T-cell (primary cell): ENCODE measurements at regions not wholly inside any gene's neighbourhood (a gene's known extent, or its start where the extent isn't known, plus 50 kb on each side); places are given as distances from the start of the nearest gene placed in this dataset.

Experiments
- ATAC-seq, 4 experiments: fragments of 200-7000 bp in 3 of 4; fragments of 150-1000 bp in 1 of 4; cut with Tn5 transposase; replicated peaks in 1 of 4; 1 replicate in 3 of 4; 2 replicates in 1 of 4; pipeline ENCODE4 v1.10.0; 2021; ENCODE audit warnings: moderate library complexity in 3 of 4, mild to moderate bottlenecking in 2 of 4, moderate number of reproducible peaks in 1 of 4
- CTCF ChIA-PET, 2 donors: fragments of 300-600 bp; sonication (Branson Sonifier 250); formaldehyde crosslinking; loops; one replicate each; lab custom pipeline; 2022; ENCODE audit warnings: antibody characterized with exemption in 2 of 2; lab: Charles Lee
- POLR2A ChIA-PET, 2 donors: fragments of 300-600 bp; sonication (Branson Sonifier 250); formaldehyde crosslinking; loops; one replicate each; lab custom pipeline; 2022; ENCODE audit warnings: antibody characterized with exemption in 2 of 2; lab: Charles Lee
- DNase-seq, 35 experiments: peaks; one replicate each; pipeline versions ENCODE4 v3.0.0 to v3.0.0-alpha.2; 2013 to 2023
- H3K27ac ChIP-seq: one replicate; pipeline ENCODE4 v1.5.1; 2013; ENCODE audit warnings: low read length
- H3K27me3 ChIP-seq, 2 experiments: replicated peaks in 1 of 2; 1 replicate in 1 of 2; 2 replicates in 1 of 2; pipeline versions ENCODE4 v1.6.1 to v1.7.0; 2013; ENCODE audit warnings: low read length in 1 of 2, mixed read lengths in 1 of 2; ENCODE audit not compliant: control insufficient read depth in 2 of 2, insufficient read depth in 2 of 2; ENCODE audit errors: extremely low read depth in 1 of 2
- H3K36me3 ChIP-seq, 2 donors: 1 replicate in 1 of 2; 2 replicates in 1 of 2; pipeline versions ENCODE4 v1.6.1 to v1.7.0; 2013; ENCODE audit warnings: low read length in 1 of 2; ENCODE audit not compliant: control insufficient read depth in 2 of 2, insufficient read depth in 1 of 2; ENCODE audit errors: extremely low read depth in 1 of 2
- H3K4me1 ChIP-seq, 2 experiments: 1 replicate in 1 of 2; 2 replicates in 1 of 2; pipeline versions ENCODE4 v1.6.1 to v1.7.0; 2013; ENCODE audit warnings: low read length in 2 of 2, mixed read lengths in 1 of 2; ENCODE audit not compliant: insufficient read depth in 2 of 2, control insufficient read depth in 1 of 2; ENCODE audit errors: extremely low read depth in 1 of 2
- H3K4me3 ChIP-seq, 2 donors: 1 replicate in 1 of 2; 2 replicates in 1 of 2; pipeline versions ENCODE4 v1.5.1 to v1.7.0; 2013; ENCODE audit warnings: mild to moderate bottlenecking in 2 of 2, low read length in 1 of 2, moderate library complexity in 1 of 2; ENCODE audit not compliant: control insufficient read depth in 1 of 2; ENCODE audit errors: extremely low read depth in 1 of 2
- H3K9me3 ChIP-seq: 2 replicates; pipeline ENCODE4 v1.7.0; 2013
- H3K27ac Mint-ChIP-seq, 2 donors: one replicate each; pipeline ENCODE4 v1.8.0; 2020 to 2021; ENCODE audit warnings: mild to moderate bottlenecking in 2 of 2, mixed read lengths in 2 of 2
- H3K27me3 Mint-ChIP-seq, 2 donors: one replicate each; pipeline ENCODE4 v1.8.0; 2021 to 2022; ENCODE audit warnings: mixed read lengths in 2 of 2
- H3K36me3 Mint-ChIP-seq: one replicate; pipeline ENCODE4 v1.8.0; 2021; ENCODE audit warnings: mixed read lengths
- H3K4me1 Mint-ChIP-seq, 3 donors: one replicate each; pipeline ENCODE4 v1.8.0; 2020 to 2022; ENCODE audit warnings: mixed read lengths in 3 of 3, mild to moderate bottlenecking in 1 of 3
- H3K4me3 Mint-ChIP-seq, 3 donors: one replicate each; pipeline ENCODE4 v1.8.0; 2020 to 2022; ENCODE audit warnings: mild to moderate bottlenecking in 3 of 3, mixed read lengths in 3 of 3, moderate library complexity in 3 of 3
- H3K9me3 Mint-ChIP-seq, 3 donors: one replicate each; pipeline ENCODE4 v1.8.0; 2020 to 2022; ENCODE audit warnings: mixed read lengths in 3 of 3
- WGBS: methylation state at CpG from one replicate; pipeline ENCODE4 v1.1.5; 2013; ENCODE audit warnings: missing lambda C conversion rate; ENCODE audit not compliant: insufficient coverage; 5-methylcytosine and 5-hydroxymethylcytosine counted together

DNA sequence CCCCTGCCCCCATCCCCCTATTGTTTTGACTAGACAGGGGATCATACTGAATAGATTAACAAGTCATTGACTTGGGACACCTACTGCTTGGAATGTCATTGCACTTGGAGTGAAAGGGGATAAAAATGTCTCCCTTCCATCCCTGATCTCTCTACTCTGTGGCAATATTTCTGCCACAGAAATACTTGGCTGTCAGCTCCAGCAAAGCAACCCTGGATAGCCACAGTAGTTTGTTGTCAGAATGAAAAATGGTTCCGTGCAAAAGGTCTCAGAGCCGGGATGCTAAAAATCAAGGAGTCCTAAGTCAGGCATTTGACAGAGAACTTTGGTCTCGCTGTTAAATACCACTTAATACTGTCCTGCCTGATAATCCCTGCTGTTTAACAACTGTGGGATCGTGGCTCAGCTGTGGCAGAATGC, 722.0 kb upstream of the SOX9 start:
- H3K9me3 Mint-ChIP-seq, result peaks cover 0 to 17% (median 6%) of the 10 kb centered on the region in 3 donors
- 51% methylated on average over 4 of the region's 4 CpGs for WGBS
- no peak for ATAC-seq
- H3K36me3 Mint-ChIP-seq, result no peaks in the 10 kb centered on the region
- Histone ChIP-seq H3K27ac (no peak overlapping the region), H3K4me3 (no peak overlapping the region), H3K4me1 (no peaks in the 10 kb centered on the region), H3K9me3 (no peaks in the 10 kb centered on the region), H3K36me3 (no peaks in the 10 kb centered on the region), H3K27me3 (no peaks in the 10 kb centered on the region)
- H3K27me3 Mint-ChIP-seq, result no peaks in the 10 kb centered on the region
- DNase-seq, result no peak
- H3K27ac Mint-ChIP-seq, result no peak overlapping the region
- CTCF ChIA-PET, result no interaction called here
- H3K4me3 Mint-ChIP-seq, result no peak overlapping the region
- H3K4me1 Mint-ChIP-seq, result no peaks in the 10 kb centered on the region
- POLR2A ChIA-PET, result no interaction called here

DNA sequence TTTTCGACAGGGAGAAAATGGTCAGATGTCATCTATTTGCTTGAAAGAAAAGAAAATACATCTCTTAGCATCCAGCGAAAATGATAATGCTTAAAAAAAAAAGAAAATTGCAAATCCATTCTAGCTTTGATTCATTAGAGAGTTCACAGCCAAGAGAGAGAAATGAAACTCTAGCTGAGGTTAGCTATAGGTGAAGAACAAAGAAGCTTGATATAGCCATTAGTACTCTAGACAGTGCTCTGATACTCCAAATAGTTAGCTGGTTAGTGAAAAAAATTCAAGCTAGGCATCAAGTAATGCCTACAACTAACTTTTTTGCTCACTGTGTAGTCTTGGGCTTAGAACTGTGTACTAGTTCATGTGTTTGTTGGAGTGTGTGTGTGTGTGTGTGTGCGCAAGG, 721.6 kb upstream of the SOX9 start:
- Mint-ChIP-seq H3K9me3 (peaks cover 0 to 21% (median 6%) of the 10 kb centered on the region in 3 donors), H3K4me1 (no peaks in the 10 kb centered on the region), H3K27ac (no peak overlapping the region), H3K36me3 (no peaks in the 10 kb centered on the region), H3K4me3 (no peak overlapping the region), H3K27me3 (no peaks in the 10 kb centered on the region)
- Histone ChIP-seq H3K36me3 (no peaks in the 10 kb centered on the region), H3K9me3 (no peaks in the 10 kb centered on the region), H3K4me3 (no peak overlapping the region), H3K27ac (no peak overlapping the region), H3K4me1 (no peaks in the 10 kb centered on the region), H3K27me3 (no peaks in the 10 kb centered on the region)
- ChIA-PET POLR2A (no interaction called here), CTCF (no interaction called here)
- ATAC-seq, result no peak
- no CpG with 5 or more reads among the region's 3 CpGs for WGBS
- no peak for DNase-seq

DNA sequence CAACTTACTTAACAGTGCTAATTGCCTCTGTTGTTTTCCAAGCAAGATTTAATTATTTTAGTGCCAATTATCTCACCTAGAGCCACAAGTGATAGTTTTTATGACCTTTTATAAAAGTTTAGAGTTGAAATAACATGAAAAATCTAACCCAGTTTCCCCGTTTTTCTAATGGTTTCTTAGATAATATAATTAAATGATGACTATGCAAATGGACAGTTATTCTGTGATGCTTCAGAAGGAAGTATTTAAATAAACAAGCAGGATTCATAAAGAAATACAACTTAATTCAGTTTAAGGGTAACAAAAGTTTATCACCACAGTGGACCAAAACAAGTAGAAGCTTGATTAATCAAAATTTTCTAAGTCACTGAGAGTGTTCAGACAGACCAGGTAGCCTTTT, 721.2 kb upstream of the SOX9 start:
- H3K27me3 Mint-ChIP-seq, result no peaks in the 10 kb centered on the region
- H3K9me3 Mint-ChIP-seq, result peaks cover 0 to 20% (median 6%) of the 10 kb centered on the region in 3 donors
- DNase-seq (no peak), ATAC-seq (no peak)
- ChIA-PET CTCF (no interaction called here), POLR2A (no interaction called here)
- H3K4me1 ChIP-seq, result no peaks in the 10 kb centered on the region
- no peak overlapping the region for H3K27ac Mint-ChIP-seq
- WGBS, result no CpG with 5 or more reads among the region's 1 CpG
- no peaks in the 10 kb centered on the region for H3K36me3 Mint-ChIP-seq
- H3K4me3 Mint-ChIP-seq, result no peak overlapping the region
- no peak overlapping the region for H3K4me3 ChIP-seq
- no peaks in the 10 kb centered on the region for H3K36me3 ChIP-seq
- no peaks in the 10 kb centered on the region for H3K4me1 Mint-ChIP-seq
- no peak overlapping the region for H3K27ac ChIP-seq
- no peaks in the 10 kb centered on the region for H3K27me3 ChIP-seq
- no peaks in the 10 kb centered on the region for H3K9me3 ChIP-seq

DNA sequence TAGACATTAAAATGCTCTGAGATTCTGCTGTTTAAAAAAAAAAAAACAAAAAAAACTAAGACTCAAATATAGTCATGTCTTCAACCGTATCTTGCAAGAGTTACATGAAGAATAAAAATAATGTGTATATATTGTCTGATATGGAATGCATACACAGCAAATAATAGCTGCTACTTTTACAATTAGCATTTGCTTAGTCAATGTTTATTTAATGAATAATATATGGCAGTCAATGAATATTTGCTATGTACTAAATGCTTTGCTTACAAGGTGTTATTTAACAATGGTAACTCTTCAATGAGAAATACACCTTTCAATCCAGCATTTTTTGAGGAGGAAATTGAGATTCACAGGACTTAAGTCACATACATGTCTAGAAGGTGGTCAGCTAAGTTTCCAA, 718.8 kb upstream of the SOX9 start:
- ChIA-PET CTCF (no interaction called here), POLR2A (no interaction called here)
- H3K4me1 Mint-ChIP-seq, result no peaks in the 10 kb centered on the region
- Histone ChIP-seq H3K9me3 (no peaks in the 10 kb centered on the region), H3K4me3 (no peak overlapping the region), H3K36me3 (no peaks in the 10 kb centered on the region), H3K27ac (no peak overlapping the region), H3K4me1 (no peaks in the 10 kb centered on the region), H3K27me3 (no peaks in the 10 kb centered on the region)
- no peaks in the 10 kb centered on the region for H3K27me3 Mint-ChIP-seq
- no peaks in the 10 kb centered on the region for H3K36me3 Mint-ChIP-seq
- ATAC-seq (no peak), DNase-seq (no peak)
- H3K27ac Mint-ChIP-seq, result no peak overlapping the region
- no CpG with 5 or more reads among the region's 1 CpG for WGBS
- H3K9me3 Mint-ChIP-seq, result peaks cover 0 to 17% (median 3%) of the 10 kb centered on the region in 3 donors
- no peak overlapping the region for H3K4me3 Mint-ChIP-seq

DNA sequence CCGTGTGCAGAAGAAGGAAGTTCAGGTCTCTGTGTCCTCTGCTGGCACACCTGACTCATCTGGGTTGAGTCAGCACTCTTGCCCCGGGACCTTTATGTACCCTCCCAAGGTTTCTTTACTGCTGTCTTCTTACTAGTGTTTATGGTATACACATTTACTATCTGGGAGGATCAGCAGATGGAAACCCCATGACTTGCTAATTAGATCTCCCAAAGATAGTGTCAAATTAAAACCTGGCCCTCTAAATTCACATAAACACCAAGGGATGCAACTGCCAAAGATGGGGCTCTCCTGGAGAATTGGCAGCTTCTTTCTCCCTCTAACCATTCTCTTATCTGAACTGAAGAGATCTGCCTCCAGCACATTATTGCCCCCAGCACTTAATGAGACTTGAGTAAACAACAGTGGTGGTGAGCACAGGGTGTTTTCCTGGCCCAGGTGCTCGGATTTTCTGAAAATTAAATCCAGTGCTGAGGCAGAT, 718.1 kb upstream of the SOX9 start:
- Histone ChIP-seq H3K27me3 (no peaks in the 10 kb centered on the region), H3K27ac (no peak overlapping the region), H3K4me1 (no peaks in the 10 kb centered on the region), H3K9me3 (no peaks in the 10 kb centered on the region), H3K36me3 (no peaks in the 10 kb centered on the region), H3K4me3 (no peak overlapping the region)
- H3K27ac Mint-ChIP-seq, result no peak overlapping the region
- H3K4me3 Mint-ChIP-seq, result no peak overlapping the region
- CTCF ChIA-PET, result no interaction called here
- POLR2A ChIA-PET, result no interaction called here
- no peaks in the 10 kb centered on the region for H3K27me3 Mint-ChIP-seq
- DNase-seq (no peak), ATAC-seq (no peak)
- H3K4me1 Mint-ChIP-seq, result no peaks in the 10 kb centered on the region
- H3K9me3 Mint-ChIP-seq, result peaks cover 0 to 17% (median 3%) of the 10 kb centered on the region in 3 donors
- H3K36me3 Mint-ChIP-seq, result no peaks in the 10 kb centered on the region
- WGBS, result 50% methylated on average over 2 of the region's 3 CpGs

DNA sequence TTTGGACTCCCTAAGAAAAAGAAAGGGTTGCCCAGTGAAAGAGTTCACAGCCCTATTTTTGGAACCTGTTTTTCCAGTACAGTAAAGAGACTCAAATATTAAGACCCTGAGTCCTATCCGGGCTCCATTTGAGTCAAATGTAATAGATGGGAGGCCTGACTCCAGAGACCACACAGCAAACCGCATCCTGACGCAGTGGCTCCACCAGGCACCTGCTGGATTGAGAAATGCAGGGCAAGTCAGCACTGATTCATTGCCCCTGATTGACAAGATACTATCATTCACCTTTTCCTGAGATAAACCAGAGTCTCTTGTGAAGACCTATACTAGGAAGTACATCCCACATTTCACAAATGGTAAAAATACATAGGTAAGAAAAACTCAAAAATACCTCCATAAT, 715.7 kb upstream of the SOX9 start:
- Histone ChIP-seq H3K27me3 (no peaks in the 10 kb centered on the region), H3K36me3 (no peaks in the 10 kb centered on the region), H3K9me3 (no peaks in the 10 kb centered on the region), H3K4me3 (no peak overlapping the region), H3K27ac (no peak overlapping the region), H3K4me1 (no peaks in the 10 kb centered on the region)
- no peak overlapping the region for H3K4me3 Mint-ChIP-seq
- DNase-seq (no peak), ATAC-seq (no peak)
- H3K4me1 Mint-ChIP-seq, result no peaks in the 10 kb centered on the region
- WGBS, result 89% methylated on average over 3 of the region's 3 CpGs
- no peaks in the 10 kb centered on the region for H3K27me3 Mint-ChIP-seq
- CTCF ChIA-PET, result no interaction called here
- POLR2A ChIA-PET, result no interaction called here
- no peak overlapping the region for H3K27ac Mint-ChIP-seq
- H3K9me3 Mint-ChIP-seq, result peaks cover 0 to 13% (median 3%) of the 10 kb centered on the region in 3 donors
- no peaks in the 10 kb centered on the region for H3K36me3 Mint-ChIP-seq

DNA sequence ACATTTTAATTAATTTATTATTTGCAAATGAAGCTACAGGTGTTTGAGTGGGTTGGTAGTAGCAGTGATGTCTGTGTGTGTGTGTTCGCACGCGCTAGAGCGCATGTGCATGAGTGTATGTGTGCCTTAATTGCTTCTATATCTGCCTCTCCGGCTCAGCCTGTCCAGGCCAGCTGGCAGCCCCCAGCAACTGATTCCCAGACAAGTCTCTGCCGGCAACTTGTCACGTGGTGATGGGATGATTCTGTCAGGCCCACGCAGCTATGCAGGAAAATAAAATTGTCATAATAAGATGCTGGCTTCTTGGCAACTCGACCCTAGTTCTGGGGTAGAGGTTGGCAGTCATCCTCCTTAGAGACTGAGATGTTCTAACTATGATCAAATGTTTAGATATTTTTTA, 712.8 kb upstream of the SOX9 start:
- ChIA-PET CTCF (no interaction called here), POLR2A (no interaction called here)
- Histone ChIP-seq H3K27ac (no peak overlapping the region), H3K4me1 (no peaks in the 10 kb centered on the region), H3K36me3 (no peaks in the 10 kb centered on the region), H3K9me3 (no peaks in the 10 kb centered on the region), H3K27me3 (no peaks in the 10 kb centered on the region), H3K4me3 (no peak overlapping the region)
- Mint-ChIP-seq H3K27ac (no peak overlapping the region), H3K9me3 (peaks cover 0 to 10% (median 4%) of the 10 kb centered on the region in 3 donors), H3K4me3 (no peak overlapping the region), H3K27me3 (no peaks in the 10 kb centered on the region), H3K4me1 (no peaks in the 10 kb centered on the region), H3K36me3 (no peaks in the 10 kb centered on the region)
- ATAC-seq (no peak), DNase-seq (no peak)
- WGBS, result 77% methylated on average over 5 of the region's 9 CpGs
